ENCODE measurements at regions not wholly inside any gene's neighbourhood (a gene's known extent, or its start where the extent isn't known, plus 50 kb on each side); places are given as distances from the start of the nearest gene placed in this dataset.
"Not testable (repeated sequence)": the region's sequence is repeated elsewhere in the genome, so short reads cannot be mapped to it uniquely, and the experiment has no call there.

GRCh38 chr10:62928763-62929162 lies 112.6 kb upstream of the EGR2 start:
- not testable (repeated sequence) for TF ChIP-seq CTCF, POLR2A (IDR thresholded peaks at IDR 0.05)
